GM21390 (cell line): ENCODE measurements at regions not wholly inside any gene's neighbourhood (a gene's known extent, or its start where the extent isn't known, plus 50 kb on each side); places are given as distances from the start of the nearest gene placed in this dataset.
"Not testable (repeated sequence)": the region's sequence is repeated elsewhere in the genome, so short reads cannot be mapped to it uniquely, and the experiment has no call there.

Experiments used
- ATAC-seq: cut with Tn5 transposase; IDR thresholded peaks from one replicate; pipeline ENCODE4 v1.9.1; 2021; ENCODE audit not compliant: unreplicated experiment

- ATAC-seq = no peak
Observed at GRCh38 chr5:53160895-53161294, 51.3 kb upstream of the MOCS2 start.

GRCh38 chr5:53161876-53162275 lies 52.3 kb upstream of the MOCS2 start:
- ATAC-seq = no peak

- ATAC-seq = no peak
Observed at GRCh38 chr5:53164478-53165165, 55.1 kb upstream of the MOCS2 start.

- no peak for ATAC-seq
Observed at GRCh38 chr5:53165431-53166182, 56.0 kb upstream of the MOCS2 start.

- ATAC-seq = no peak
Observed at GRCh38 chr5:53166183-53166495, 56.6 kb upstream of the MOCS2 start.

- no peak for ATAC-seq
Observed at GRCh38 chr5:53167836-53168235, 58.3 kb upstream of the MOCS2 start.

- no peak for ATAC-seq
Observed at GRCh38 chr5:53169933-53170332, 60.4 kb upstream of the MOCS2 start.

GRCh38 chr5:53170746-53171349 lies 61.3 kb upstream of the MOCS2 start:
- ATAC-seq = peak; percentile 53

- ATAC-seq = not testable (repeated sequence)
Observed at GRCh38 chr5:53172073-53172472, 62.5 kb upstream of the MOCS2 start.

GRCh38 chr5:53172630-53173029 lies 63.1 kb upstream of the MOCS2 start:
- ATAC-seq = no peak

- ATAC-seq = no peak
Observed at GRCh38 chr5:53173083-53173482, 63.5 kb upstream of the MOCS2 start.

- ATAC-seq = no peak
Observed at GRCh38 chr5:53178830-53179229, 69.3 kb upstream of the MOCS2 start.

GRCh38 chr5:53179691-53180090 lies 70.1 kb upstream of the MOCS2 start:
- ATAC-seq = no peak

GRCh38 chr5:53180538-53180937 lies 71.0 kb upstream of the MOCS2 start:
- no peak for ATAC-seq

- no peak for ATAC-seq
Observed at GRCh38 chr5:53180991-53181390, 71.4 kb upstream of the MOCS2 start.

- no peak for ATAC-seq
Observed at GRCh38 chr5:53183880-53184279, 74.3 kb upstream of the MOCS2 start.

- ATAC-seq = no peak
Observed at GRCh38 chr5:53191548-53192165, 82.1 kb upstream of the MOCS2 start.

- no peak for ATAC-seq
Observed at GRCh38 chr5:53194086-53194485, 84.5 kb upstream of the MOCS2 start.

- ATAC-seq = no peak
Observed at GRCh38 chr5:53199882-53200281, 90.3 kb upstream of the MOCS2 start.

- ATAC-seq = no peak
Observed at GRCh38 chr5:53200306-53200705, 90.7 kb upstream of the MOCS2 start.

- ATAC-seq = no peak
Observed at GRCh38 chr5:53201746-53202145, 92.2 kb upstream of the MOCS2 start.

- no peak for ATAC-seq
Observed at GRCh38 chr5:53206562-53206961, 97.0 kb upstream of the MOCS2 start.
